ENCODE measurements at regions not wholly inside any gene's neighbourhood (a gene's known extent, or its start where the extent isn't known, plus 50 kb on each side); places are given as distances from the start of the nearest gene placed in this dataset.
"Not testable (repeated sequence)": the region's sequence is repeated elsewhere in the genome, so short reads cannot be mapped to it uniquely, and the experiment has no call there.

DNA sequence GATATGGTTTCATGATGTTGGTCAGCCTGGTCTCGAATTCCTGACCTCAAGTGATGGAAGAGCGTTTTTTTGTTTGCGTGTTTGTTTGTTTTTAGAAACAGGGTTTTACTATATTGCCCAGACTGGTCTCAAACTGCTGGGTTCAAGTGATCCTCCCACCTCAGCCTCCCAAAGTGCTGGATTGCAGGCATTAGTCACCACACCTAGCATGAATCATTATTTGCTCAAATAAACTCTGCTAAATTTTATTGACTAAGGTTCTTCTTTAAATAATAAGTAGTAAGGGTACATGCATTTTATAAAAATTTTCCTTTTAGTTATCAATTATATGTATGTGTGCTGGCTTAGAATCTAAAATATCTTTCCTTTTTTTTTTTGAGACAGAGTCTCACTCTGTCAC lies 52.9 kb downstream of the ZBTB9 start:
- no peak overlapping the region for H3K4me3 ChIP-seq (ENCODE audit: low read depth, low read length)
- TF ChIP-seq, protein P1, sequence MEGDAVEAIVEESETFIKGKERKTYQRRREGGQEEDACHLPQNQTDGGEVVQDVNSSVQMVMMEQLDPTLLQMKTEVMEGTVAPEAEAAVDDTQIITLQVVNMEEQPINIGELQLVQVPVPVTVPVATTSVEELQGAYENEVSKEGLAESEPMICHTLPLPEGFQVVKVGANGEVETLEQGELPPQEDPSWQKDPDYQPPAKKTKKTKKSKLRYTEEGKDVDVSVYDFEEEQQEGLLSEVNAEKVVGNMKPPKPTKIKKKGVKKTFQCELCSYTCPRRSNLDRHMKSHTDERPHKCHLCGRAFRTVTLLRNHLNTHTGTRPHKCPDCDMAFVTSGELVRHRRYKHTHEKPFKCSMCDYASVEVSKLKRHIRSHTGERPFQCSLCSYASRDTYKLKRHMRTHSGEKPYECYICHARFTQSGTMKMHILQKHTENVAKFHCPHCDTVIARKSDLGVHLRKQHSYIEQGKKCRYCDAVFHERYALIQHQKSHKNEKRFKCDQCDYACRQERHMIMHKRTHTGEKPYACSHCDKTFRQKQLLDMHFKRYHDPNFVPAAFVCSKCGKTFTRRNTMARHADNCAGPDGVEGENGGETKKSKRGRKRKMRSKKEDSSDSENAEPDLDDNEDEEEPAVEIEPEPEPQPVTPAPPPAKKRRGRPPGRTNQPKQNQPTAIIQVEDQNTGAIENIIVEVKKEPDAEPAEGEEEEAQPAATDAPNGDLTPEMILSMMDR (IDR thresholded peaks at IDR 0.05; ENCODE audit: borderline replicate concordance, insufficient read depth, low read depth, low read length) = no peak

DNA sequence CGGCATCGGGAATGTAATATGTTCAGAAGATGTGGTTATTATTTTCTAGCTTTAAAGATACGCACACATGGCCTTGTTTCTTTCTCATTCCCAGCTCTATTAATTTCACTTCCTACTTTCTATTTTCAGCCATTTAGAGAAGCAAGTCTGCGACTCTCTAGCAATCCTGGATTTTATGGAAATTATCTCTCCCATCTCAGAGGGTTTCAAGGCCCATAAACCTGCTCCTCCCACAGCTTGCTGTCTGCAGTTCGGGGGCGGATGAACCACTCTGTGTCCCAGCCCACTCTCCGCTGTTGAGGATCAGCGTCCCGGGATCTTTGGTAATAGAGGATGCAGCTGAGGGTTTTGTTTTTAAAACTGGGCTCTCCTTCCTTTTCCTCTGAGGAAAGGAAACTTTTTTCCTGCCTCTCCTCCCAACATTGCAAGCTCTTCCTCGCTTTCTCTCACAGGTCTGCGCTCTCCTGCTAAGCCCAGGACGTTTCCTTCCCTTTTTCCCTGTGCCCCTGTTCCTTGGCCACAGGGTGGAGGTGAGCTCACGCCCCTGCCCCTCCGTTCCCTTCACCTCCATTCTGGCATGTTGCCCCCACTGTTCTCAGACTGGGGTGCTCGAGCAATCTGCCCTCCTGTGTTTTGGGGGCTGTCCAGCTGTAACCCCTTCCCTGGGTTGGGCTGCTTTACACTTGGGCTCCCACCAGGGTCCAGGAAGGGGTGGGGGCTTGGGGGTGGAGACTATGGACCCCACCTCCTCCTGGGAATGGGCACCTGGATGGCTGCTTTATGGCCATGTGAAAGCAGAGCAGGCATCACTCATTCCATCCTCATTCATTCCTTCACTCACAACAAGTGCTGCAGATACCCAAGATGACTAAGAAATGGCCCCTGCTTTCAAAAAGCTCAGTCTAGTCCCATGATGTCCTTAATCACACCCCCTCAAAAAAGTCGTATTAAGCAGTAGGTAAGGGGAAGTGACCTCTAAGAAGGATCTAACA lies 54.9 kb downstream of the ZBTB9 start:
- no peak overlapping the region for H3K4me3 ChIP-seq (ENCODE audit: low read depth, low read length)
- TF ChIP-seq, protein P1 (IDR thresholded peaks at IDR 0.05; ENCODE audit: borderline replicate concordance, insufficient read depth, low read depth, low read length) = no peak

DNA sequence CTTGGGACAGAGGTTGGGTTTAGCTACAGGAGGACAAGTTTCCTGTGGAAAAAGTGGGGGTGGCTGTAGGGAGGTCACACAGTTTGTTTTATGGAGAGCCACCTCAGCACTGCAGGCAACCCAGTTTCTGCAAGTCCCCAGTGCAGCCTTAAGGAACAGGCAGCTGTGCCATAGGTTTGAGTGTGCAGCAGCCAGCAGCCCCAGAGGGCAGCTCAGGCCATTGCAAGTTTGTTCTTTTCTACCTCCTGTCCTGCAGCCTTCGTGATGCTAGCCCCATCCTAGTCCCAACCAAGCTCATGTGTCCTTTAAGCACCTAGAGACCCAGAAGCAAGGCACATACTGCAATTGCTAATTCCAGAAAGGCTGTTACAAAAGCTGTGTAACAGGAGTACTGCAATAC lies 58.8 kb downstream of the ZBTB9 start:
- TF ChIP-seq, protein P1 (IDR thresholded peaks at IDR 0.05; ENCODE audit: borderline replicate concordance, insufficient read depth, low read depth, low read length) = peak; percentile 36; the same call in 1 of the 2 replicates
- H3K4me3 ChIP-seq (ENCODE audit: low read depth, low read length) = no peak overlapping the region

DNA sequence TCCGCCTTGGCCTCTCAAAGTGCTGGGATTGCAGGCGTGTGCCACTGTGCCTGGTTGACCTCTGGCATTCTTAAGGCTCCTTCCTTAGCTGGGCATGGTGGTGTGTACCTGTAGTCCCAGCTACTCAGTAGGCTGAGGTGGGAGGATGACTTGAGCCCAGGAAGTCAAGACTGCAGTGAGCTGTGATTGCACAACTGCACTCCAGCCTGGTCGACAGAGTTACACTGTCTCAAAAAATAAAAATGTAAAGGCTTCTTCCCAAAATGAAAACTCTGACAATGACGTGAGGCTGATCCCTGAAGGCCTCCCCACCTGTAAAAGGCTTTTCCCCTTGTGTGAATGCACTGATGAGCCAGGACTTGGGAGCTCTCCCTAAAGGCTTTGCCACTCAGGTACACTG lies 62.4 kb downstream of the ZBTB9 start:
- H3K4me3 ChIP-seq (ENCODE audit: low read depth, low read length) = no peak overlapping the region
- TF ChIP-seq, protein P1 (IDR thresholded peaks at IDR 0.05; ENCODE audit: borderline replicate concordance, insufficient read depth, low read depth, low read length) = no peak

DNA sequence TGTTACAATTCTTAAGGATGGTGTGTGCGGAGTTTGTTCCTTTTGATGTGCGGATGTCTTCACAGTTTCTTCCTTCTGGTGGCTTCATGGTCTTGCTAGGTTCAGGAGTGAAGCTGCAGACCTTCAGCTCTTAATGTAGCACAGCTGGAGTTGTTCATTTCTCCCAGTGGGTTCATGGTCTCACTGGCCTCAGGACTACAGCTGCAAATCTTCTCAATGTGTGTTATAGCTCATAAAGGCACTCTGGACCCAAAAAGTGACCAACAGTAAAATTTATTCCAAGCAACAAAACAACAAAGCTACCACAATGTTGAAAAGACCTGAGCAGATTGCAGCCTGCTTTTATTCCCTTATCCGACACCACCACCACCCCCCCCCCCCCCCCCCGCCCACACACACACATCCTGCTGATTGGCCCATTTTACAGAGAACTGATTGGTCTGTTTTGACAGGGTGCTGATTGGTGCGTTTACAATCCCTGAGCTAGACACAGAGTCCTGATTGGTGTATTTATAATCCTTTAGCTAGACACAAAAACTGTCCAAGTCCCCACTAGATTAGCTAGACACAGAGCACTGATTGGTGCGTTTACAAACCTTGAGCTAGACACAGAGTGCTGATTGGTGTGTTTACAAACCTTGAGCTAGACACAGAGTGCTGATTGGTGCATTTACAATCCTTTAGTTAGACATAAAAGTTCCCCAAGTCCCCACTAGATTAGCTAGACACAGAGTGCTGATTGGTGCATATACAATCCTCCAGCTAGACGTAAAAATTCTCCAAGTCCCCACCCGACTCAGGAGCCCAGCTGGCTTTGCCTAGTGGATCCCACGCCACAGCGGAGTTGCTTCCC lies 59.2 kb downstream of the BAK1 start:
- not testable (repeated sequence) for H3K4me3 ChIP-seq (ENCODE audit: low read depth, low read length)

DNA sequence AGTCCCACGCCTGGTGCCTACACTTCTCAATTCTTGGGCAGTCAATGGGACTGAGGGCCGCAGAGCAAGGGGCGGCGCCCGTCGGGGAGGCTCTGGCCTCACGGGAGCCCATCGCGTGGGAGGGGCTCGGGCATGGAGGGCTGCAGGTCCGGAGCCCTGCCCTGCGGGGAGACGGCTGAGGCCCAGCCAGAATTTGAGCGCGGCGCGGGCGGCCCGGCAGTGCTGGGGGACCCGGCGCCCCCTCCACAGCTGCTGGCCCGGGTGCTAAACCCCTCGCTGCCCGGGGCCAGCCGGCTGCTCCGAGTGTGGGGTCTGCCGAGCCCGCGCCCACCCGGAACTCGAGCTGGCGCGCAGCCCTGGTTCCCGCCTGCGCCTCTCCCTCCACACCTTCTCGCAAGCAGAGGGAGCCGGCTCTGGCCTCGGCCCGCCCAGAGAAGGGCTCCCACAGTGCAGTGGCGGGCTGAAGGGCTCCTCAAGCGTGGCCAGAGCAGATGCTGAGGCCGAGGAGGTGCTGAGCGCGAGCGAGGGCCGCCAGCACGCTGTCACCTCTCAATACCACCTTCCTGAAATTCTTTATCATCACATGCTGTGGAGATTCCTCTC lies 58.5 kb downstream of the BAK1 start:
- no peak overlapping the region for H3K4me3 ChIP-seq (ENCODE audit: low read depth, low read length)
- TF ChIP-seq, protein P1 (IDR thresholded peaks at IDR 0.05; ENCODE audit: borderline replicate concordance, insufficient read depth, low read depth, low read length) = no peak
